PC-3 (cell line): ENCODE measurements at regions not wholly inside any gene's neighbourhood (a gene's known extent, or its start where the extent isn't known, plus 50 kb on each side); places are given as distances from the start of the nearest gene placed in this dataset.

Source experiments
- ATAC-seq: fragments of 200-7000 bp; cut with Tn5 transposase; 2 replicates; pipeline ENCODE4 v1.9.1; 2020; ENCODE audit warnings: mild to moderate bottlenecking, moderate library complexity
- BruUV-seq: library from RNA; stranded (reverse); fragments of 400-500 nt; replicated peaks from 2 replicates; lab custom pipeline; 2021; lab: Mats Ljungman, UMichigan
- CTCF ChIA-PET: fragments of 300-600 bp; sonication (Branson Sonifier 250); formaldehyde crosslinking; loops from one replicate; lab custom pipeline; 2022; ENCODE audit warnings: antibody characterized with exemption; lab: Charles Lee
- POLR2A ChIA-PET: fragments of 300-600 bp; sonication (Branson Sonifier 250); formaldehyde crosslinking; loops from one replicate; lab custom pipeline; 2022; ENCODE audit warnings: antibody characterized with exemption; ENCODE audit not compliant: unreplicated experiment; lab: Charles Lee
- DNase-seq: peaks from one replicate; pipeline ENCODE4 v3.0.0-alpha.2; 2015
- H2AFZ ChIP-seq: fragments of 300-600 bp; sonication (generic); 2 replicates; pipeline ENCODE4 v1.6.0; 2016; ENCODE audit warnings: antibody characterized with exemption, low read length
- H3F3A ChIP-seq: fragments of 300-600 bp; sonication (generic); one replicate; pipeline ENCODE4 v1.6.0; 2017; ENCODE audit warnings: antibody characterized with exemption, low read length, control low read depth, mild to moderate bottlenecking; ENCODE audit not compliant: unreplicated experiment
- H3K27ac ChIP-seq: fragments of 300-600 bp; sonication (generic); 2 replicates; pipeline ENCODE4 v1.5.1; 2016; ENCODE audit warnings: mild to moderate bottlenecking, low read length
- H3K27me3 ChIP-seq: fragments of 300-600 bp; sonication (generic); 2 replicates; pipeline ENCODE4 v1.6.1; 2016; ENCODE audit warnings: low read length, mixed read lengths
- H3K36me3 ChIP-seq: fragments of 300-600 bp; sonication (generic); 2 replicates; pipeline ENCODE4 v1.6.1; 2016; ENCODE audit warnings: low read depth, mixed run types, low read length, mixed read lengths
- H3K4me1 ChIP-seq: fragments of 300-600 bp; sonication (generic); 2 replicates; pipeline ENCODE4 v1.5.1; 2016; ENCODE audit warnings: low read length; ENCODE audit not compliant: insufficient read depth
- H3K4me2 ChIP-seq: fragments of 300-600 bp; sonication (generic); 2 replicates; pipeline ENCODE4 v1.6.0; 2016; ENCODE audit warnings: low read length
- H3K4me3 ChIP-seq: fragments of 300-600 bp; sonication (generic); 2 replicates; pipeline ENCODE4 v1.5.1; 2016; ENCODE audit warnings: mild to moderate bottlenecking, low read length, mixed read lengths
- H3K79me2 ChIP-seq: fragments of 300-600 bp; sonication (generic); 2 replicates; pipeline ENCODE4 v1.6.1; 2017; ENCODE audit warnings: low read length, mixed read lengths
- H3K9ac ChIP-seq: fragments of 300-600 bp; sonication (generic); 2 replicates; pipeline ENCODE4 v1.6.0; 2016; ENCODE audit warnings: mild to moderate bottlenecking, low read length
- H3K9me2 ChIP-seq: fragments of 300-600 bp; sonication (generic); replicated peaks from 2 replicates; pipeline ENCODE4 v1.6.1; 2016; ENCODE audit warnings: mixed run types, low read length, mixed read lengths
- H3K9me3 ChIP-seq: fragments of 300-600 bp; sonication (generic); 2 replicates; pipeline ENCODE4 v1.6.1; 2016; ENCODE audit warnings: low read length, mixed read lengths
- H4K20me1 ChIP-seq: fragments of 300-600 bp; sonication (generic); 2 replicates; pipeline ENCODE4 v1.6.1; 2016; ENCODE audit warnings: low read length, mixed read lengths
- EZH2 ChIP-seq: fragments of 300-600 bp; sonication (generic); IDR thresholded peaks from one replicate; pipeline ENCODE4 v1.6.1; 2017; ENCODE audit warnings: antibody characterized with exemption, mild to moderate bottlenecking, low read length; ENCODE audit not compliant: unreplicated experiment
- EZH2phosphoT487 ChIP-seq: fragments of 300-600 bp; sonication (generic); IDR thresholded peaks from 2 replicates; pipeline ENCODE4 v1.6.1; 2018; ENCODE audit warnings: mild to moderate bottlenecking, antibody characterized with exemption, low read length, borderline replicate concordance
- intact Hi-C: fragments of 100-400 bp; cut with micrococcal nuclease; formaldehyde crosslinking; loops from 2 replicates; pipeline ENCODE4 v1.9.0; 2023
- TF ChIP-seq, protein P1 (sequence below): fragments of 300-600 bp; sonication (generic); conservative IDR thresholded peaks from 2 replicates; pipeline ENCODE4 v1.5.1; 2017; ENCODE audit warnings: antibody characterized with exemption, low read depth, mild to moderate bottlenecking, low read length

- no peak overlapping the region for H3K4me3 ChIP-seq
- POLR2A ChIA-PET, result no interaction called here
- CTCF ChIA-PET, result no interaction called here
- H3K79me2 ChIP-seq, result no peaks in the 10 kb centered on the region
- peaks cover 51% of the 10 kb centered on the region for H3K27me3 ChIP-seq
- H3K9ac ChIP-seq, result no peak overlapping the region
- no peak for TF ChIP-seq EZH2
- TF ChIP-seq EZH2phosphoT487, result no peak
- TF ChIP-seq, protein P1, sequence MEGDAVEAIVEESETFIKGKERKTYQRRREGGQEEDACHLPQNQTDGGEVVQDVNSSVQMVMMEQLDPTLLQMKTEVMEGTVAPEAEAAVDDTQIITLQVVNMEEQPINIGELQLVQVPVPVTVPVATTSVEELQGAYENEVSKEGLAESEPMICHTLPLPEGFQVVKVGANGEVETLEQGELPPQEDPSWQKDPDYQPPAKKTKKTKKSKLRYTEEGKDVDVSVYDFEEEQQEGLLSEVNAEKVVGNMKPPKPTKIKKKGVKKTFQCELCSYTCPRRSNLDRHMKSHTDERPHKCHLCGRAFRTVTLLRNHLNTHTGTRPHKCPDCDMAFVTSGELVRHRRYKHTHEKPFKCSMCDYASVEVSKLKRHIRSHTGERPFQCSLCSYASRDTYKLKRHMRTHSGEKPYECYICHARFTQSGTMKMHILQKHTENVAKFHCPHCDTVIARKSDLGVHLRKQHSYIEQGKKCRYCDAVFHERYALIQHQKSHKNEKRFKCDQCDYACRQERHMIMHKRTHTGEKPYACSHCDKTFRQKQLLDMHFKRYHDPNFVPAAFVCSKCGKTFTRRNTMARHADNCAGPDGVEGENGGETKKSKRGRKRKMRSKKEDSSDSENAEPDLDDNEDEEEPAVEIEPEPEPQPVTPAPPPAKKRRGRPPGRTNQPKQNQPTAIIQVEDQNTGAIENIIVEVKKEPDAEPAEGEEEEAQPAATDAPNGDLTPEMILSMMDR, result no peak
- no peaks in the 10 kb centered on the region for H3K4me1 ChIP-seq
- DNase-seq (no peak), ATAC-seq (no peak)
- no peak overlapping the region for H2AFZ ChIP-seq
- no TSS peak for BruUV-seq
- H3K9me3 ChIP-seq, result no peaks in the 10 kb centered on the region
- intact Hi-C loops, result no loop called here
- H3F3A ChIP-seq, result no peaks in the 10 kb centered on the region
- H3K27ac ChIP-seq, result no peak overlapping the region
- no peaks in the 10 kb centered on the region for H3K9me2 ChIP-seq
- no peaks in the 10 kb centered on the region for H4K20me1 ChIP-seq
- H3K4me2 ChIP-seq, result no peak overlapping the region
- no peaks in the 10 kb centered on the region for H3K36me3 ChIP-seq
Measured at GRCh38 chr1:36734356-36734755, 251.6 kb upstream of the CSF3R start.

- TF ChIP-seq EZH2phosphoT487, result no peak
- TF ChIP-seq EZH2, result no peak
- TF ChIP-seq, protein P1, result no peak
- Histone ChIP-seq H3K36me3 (no peaks in the 10 kb centered on the region), H3K4me1 (no peaks in the 10 kb centered on the region), H3K4me2 (no peak overlapping the region), H3K9me3 (no peaks in the 10 kb centered on the region), H3K9me2 (no peaks in the 10 kb centered on the region), H3K4me3 (no peak overlapping the region), H3K9ac (no peak overlapping the region), H3F3A (no peaks in the 10 kb centered on the region), H3K27me3 (peaks cover 51% of the 10 kb centered on the region), H3K79me2 (no peaks in the 10 kb centered on the region), H3K27ac (no peak overlapping the region), H4K20me1 (no peaks in the 10 kb centered on the region), H2AFZ (no peak overlapping the region)
- ChIA-PET CTCF (no interaction called here), POLR2A (no interaction called here)
- intact Hi-C loops, result no loop called here
- DNase-seq (no peak), ATAC-seq (no peak)
- BruUV-seq, result no TSS peak
Measured at GRCh38 chr1:36733748-36734147, 251.0 kb upstream of the CSF3R start.

- CTCF ChIA-PET, result no interaction called here
- TF ChIP-seq EZH2phosphoT487, result no peak
- TF ChIP-seq, protein P1, result no peak
- TF ChIP-seq EZH2, result no peak
Measured at GRCh38 chr1:36732015-36732356, 249.3 kb upstream of the CSF3R start.

More at GRCh38 chr1:36732015-36732356, 249.3 kb upstream of the CSF3R start:
- POLR2A ChIA-PET, result no interaction called here
- Histone ChIP-seq H3K9ac (no peak overlapping the region), H2AFZ (no peak overlapping the region), H4K20me1 (no peaks in the 10 kb centered on the region), H3K9me2 (no peaks in the 10 kb centered on the region), H3K27me3 (peaks cover 40% of the 10 kb centered on the region), H3K4me2 (no peak overlapping the region), H3K36me3 (no peaks in the 10 kb centered on the region), H3K79me2 (no peaks in the 10 kb centered on the region), H3K4me3 (no peak overlapping the region), H3K4me1 (no peaks in the 10 kb centered on the region), H3F3A (no peaks in the 10 kb centered on the region), H3K9me3 (no peaks in the 10 kb centered on the region), H3K27ac (no peak overlapping the region)
- ATAC-seq (no peak), DNase-seq (no peak)
- BruUV-seq, result no TSS peak
- intact Hi-C loops, result no loop called here
